Fibroblast of pulmonary artery (primary cell): ENCODE measurements at regions not wholly inside any gene's neighbourhood (a gene's known extent, or its start where the extent isn't known, plus 50 kb on each side); places are given as distances from the start of the nearest gene placed in this dataset.

Experiments used
- DNase-seq: peaks from one replicate; pipeline ENCODE4 v3.0.0-alpha.2; 2010; ENCODE audit warnings: low read depth
- H3K4me3 ChIP-seq: replicated peaks from 2 replicates; pipeline ENCODE4 v1.5.1; 2011; ENCODE audit warnings: low read depth, mild to moderate bottlenecking, control low read depth, low read length, moderate library complexity
- TF ChIP-seq, protein P1 (sequence below): IDR thresholded peaks from 2 replicates; pipeline ENCODE4 v1.5.1; 2011; ENCODE audit warnings: mild to moderate bottlenecking, control low read depth, low read length, inconsistent platforms; ENCODE audit errors: missing control alignments

DNA sequence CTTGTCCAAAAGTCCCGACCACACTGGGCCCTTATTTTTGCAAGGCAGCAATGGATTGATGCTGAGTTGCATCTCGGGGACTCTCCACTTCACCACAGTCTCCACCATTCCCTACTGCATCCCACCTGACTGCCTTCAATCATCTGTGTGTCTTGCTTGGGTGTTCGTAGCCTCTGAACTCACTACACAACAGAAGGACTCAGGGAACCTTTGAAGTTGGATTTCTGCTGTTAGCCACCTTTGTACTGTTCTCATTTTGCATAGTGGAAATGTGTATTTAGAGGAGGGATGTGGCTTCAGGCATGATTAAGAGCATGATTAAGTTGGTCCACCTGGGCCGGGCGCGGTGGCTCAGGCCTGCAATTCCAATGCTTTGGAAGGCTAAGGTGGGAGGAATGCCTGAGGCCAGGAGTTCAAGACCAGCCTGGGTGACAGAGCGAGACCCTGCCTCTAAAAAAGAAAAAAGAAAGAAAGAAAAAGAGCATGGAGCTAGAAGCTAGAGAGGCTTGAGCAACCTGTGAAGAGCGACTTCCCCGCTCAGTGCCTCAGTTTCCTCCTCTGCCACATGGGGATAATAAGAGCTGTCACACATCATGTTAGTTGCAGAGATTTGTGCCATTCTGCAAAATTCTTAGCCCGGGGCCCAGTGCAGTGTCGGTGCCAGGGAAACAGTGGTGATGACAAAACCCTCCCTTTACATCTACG is 121.3 kb upstream of the PTPN1 start:
- no peak for DNase-seq
- H3K4me3 ChIP-seq: no peak overlapping the region
- TF ChIP-seq, protein P1, sequence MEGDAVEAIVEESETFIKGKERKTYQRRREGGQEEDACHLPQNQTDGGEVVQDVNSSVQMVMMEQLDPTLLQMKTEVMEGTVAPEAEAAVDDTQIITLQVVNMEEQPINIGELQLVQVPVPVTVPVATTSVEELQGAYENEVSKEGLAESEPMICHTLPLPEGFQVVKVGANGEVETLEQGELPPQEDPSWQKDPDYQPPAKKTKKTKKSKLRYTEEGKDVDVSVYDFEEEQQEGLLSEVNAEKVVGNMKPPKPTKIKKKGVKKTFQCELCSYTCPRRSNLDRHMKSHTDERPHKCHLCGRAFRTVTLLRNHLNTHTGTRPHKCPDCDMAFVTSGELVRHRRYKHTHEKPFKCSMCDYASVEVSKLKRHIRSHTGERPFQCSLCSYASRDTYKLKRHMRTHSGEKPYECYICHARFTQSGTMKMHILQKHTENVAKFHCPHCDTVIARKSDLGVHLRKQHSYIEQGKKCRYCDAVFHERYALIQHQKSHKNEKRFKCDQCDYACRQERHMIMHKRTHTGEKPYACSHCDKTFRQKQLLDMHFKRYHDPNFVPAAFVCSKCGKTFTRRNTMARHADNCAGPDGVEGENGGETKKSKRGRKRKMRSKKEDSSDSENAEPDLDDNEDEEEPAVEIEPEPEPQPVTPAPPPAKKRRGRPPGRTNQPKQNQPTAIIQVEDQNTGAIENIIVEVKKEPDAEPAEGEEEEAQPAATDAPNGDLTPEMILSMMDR: no peak

DNA sequence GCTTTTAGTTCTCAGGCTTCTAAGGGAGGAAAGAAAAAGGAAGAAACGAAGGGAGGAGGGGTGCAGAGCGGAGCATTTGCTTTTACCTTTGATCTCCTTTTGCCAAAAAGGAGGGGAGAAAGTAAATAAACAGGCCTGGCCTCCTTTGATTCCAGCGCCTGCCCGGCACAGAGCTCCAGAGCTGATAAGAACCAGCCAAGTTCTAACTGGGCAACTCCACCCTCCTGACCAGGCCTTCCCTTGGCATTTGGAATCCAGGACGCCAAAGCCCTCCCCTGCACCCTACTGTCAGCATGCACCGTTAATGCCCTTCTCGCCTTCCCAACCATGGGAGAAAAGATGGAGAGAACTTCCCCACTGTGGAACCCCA is 120.8 kb upstream of the PTPN1 start:
- no peak overlapping the region for H3K4me3 ChIP-seq
- TF ChIP-seq, protein P1: no peak
- no peak for DNase-seq

DNA sequence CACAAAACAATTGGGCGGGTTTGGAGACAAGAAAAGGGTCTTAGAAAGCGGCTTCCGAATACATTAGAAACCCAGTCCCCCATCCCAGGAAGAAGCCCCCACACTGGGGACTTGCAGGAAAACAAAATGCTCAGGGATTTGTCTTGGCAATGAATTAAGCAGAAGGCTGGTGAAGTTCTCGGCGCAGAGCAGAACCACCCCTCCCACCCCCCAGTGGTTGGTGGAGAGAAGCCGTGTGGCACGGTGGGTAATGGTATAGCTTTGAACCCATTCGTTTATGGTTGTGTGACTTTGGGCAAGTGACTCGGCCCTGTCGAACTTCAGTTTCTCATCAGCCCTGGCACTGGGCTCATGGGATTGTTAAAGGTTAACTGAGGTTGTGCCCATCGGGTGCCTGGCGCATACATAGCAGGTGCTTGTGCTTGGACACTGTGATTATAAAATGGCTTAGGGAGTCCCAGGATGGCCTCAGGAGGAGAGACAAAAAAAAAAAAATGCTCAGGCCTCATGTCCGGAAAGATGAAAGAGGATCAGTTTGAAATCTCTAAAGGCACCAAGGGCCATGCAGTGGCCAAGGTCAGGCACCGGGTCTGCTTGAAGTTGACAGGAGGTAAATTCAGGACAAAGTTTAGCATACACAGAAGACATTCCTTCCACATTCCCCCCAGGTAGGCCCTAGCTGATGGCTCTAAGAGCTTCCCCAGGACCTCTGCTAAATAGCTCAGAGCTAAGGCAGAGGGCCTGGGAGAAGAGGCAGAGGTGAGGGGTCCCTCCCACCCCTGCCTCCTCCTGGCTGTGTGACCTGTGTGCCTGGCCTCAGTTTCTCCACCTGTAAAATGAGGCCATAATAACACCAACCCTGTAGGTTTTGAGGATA is 120.1 kb upstream of the PTPN1 start:
- DNase-seq: no peak
- H3K4me3 ChIP-seq: no peak overlapping the region
- TF ChIP-seq, protein P1: no peak

DNA sequence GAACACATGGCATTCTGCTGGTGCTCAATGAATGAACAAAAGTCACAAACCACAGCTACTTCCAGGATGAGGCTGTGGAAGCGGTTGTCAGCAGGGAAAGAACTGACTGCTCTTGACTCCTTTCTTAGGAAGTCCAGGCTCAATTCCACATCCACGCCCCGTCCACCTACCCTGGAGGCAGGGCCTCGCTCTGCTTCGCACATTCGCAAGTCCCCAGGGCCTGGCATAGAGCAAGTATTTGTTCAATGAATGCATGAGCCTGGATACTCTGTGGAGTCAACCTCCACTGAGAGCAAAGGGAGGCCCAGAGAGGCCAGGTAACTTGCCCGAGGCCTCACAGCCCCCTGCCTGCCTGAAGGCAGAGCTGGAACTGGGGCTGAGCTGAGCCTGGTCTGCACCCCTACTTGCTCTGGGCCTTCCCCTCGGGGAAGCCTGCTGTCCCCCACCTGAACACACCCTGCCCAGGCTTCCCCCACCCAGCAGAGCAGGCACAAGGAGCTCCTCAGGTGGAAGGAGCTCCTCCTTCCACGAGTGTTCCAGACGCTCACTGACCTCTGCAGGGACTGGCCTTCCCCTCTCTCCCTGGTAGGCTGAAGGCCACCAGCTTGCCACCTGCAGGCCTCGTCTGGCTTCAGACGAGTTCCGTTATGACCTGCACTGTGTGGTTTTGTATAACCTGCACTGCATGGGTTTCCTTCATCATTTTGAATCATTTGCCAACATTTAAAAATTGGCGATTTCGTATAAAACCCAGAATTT is 119.3 kb upstream of the PTPN1 start:
- TF ChIP-seq, protein P1: no peak
- no peak for DNase-seq
- no peak overlapping the region for H3K4me3 ChIP-seq

DNA sequence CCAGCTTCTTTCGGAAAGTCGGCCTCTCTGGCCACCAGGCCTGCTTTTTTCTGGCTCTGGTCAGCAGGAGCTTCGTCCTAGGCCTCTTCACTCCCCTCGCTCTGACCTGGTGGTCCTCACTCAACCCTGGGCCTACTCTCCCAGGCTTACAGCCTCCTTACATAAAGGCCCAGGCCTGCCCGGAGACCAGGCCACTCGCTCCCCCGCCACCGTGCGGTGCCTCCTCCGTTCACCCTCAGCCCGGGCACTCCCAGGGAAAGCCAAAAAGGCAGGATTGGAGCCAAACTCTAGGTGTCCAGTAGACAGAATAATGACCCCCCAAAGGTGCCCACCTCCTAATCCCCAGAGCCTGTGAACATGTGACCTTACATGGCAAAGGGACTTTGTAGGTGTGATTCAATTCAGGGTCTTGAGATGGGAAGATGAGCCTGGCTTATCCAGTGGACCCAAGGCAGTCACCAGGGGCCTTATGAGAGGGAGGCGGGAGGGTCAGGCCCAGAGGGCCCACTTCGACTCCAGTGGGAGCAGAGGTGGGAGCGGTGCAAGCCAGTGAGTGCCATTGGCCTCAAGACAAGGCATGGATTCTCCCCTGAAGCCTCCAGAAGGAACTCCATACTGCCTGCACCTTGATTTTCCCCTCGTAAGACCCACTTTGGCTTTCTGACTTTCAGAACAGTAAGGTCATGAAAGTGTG is 118.6 kb upstream of the PTPN1 start:
- TF ChIP-seq, protein P1: no peak
- no peak overlapping the region for H3K4me3 ChIP-seq
- DNase-seq: no peak

DNA sequence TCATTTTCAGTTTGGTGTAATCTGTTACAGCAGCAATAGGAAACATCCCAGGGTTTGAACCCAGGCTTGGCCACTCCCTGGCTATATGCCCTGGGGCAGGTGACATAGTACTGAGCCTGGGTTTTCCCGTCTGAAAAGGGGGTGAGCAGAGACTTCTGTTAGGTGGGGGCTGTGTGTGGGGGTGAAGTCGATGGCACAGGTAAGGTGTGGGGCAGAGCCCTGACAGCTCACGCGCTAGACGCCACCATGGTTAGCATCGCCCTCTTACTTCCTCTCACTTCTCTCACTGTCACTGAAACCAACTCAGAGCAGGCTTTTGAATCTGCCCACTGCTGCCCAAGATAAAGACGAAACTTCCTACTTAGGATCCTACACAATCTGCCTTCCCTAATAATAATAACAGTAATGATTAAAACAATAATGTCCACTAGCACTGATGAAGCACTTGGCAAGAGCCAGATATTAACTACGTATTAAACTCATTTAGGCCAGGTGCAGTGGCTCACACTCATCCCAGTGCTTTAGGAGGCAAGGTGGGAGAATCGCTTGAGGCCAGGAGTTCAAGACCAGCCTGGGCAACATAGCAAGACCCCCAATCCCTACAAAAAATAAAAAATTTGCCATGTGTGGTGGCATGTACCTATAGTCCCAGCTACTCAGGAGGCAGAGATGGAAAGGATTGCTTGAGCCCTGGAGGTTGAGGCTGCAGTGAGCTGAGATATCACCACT is 117.9 kb upstream of the PTPN1 start:
- no peak for DNase-seq
- H3K4me3 ChIP-seq: no peak overlapping the region

More for the DNA sequence above, 117.9 kb upstream of the PTPN1 start:
- TF ChIP-seq, protein P1: no peak
